ENCODE measurements at regions not wholly inside any gene's neighbourhood (a gene's known extent, or its start where the extent isn't known, plus 50 kb on each side); places are given as distances from the start of the nearest gene placed in this dataset.

- TF ChIP-seq POLR2A (IDR thresholded peaks at IDR 0.05; ENCODE audit: low read depth, low read length) (no peak), POLR2AphosphoS5 (IDR thresholded peaks at IDR 0.05; ENCODE audit: low read depth, low read length) (no peak), POU2F2 (IDR thresholded peaks at IDR 0.05; ENCODE audit: low read depth, low read length) (no peak)
Observed at GRCh38 chr15:95887666-95888390, 442.7 kb upstream of the NR2F2 start.

All from GM12891 (cell line).